ENCODE measurements at regions not wholly inside any gene's neighbourhood (a gene's known extent, or its start where the extent isn't known, plus 50 kb on each side); places are given as distances from the start of the nearest gene placed in this dataset.

- TF ChIP-seq, protein P1, sequence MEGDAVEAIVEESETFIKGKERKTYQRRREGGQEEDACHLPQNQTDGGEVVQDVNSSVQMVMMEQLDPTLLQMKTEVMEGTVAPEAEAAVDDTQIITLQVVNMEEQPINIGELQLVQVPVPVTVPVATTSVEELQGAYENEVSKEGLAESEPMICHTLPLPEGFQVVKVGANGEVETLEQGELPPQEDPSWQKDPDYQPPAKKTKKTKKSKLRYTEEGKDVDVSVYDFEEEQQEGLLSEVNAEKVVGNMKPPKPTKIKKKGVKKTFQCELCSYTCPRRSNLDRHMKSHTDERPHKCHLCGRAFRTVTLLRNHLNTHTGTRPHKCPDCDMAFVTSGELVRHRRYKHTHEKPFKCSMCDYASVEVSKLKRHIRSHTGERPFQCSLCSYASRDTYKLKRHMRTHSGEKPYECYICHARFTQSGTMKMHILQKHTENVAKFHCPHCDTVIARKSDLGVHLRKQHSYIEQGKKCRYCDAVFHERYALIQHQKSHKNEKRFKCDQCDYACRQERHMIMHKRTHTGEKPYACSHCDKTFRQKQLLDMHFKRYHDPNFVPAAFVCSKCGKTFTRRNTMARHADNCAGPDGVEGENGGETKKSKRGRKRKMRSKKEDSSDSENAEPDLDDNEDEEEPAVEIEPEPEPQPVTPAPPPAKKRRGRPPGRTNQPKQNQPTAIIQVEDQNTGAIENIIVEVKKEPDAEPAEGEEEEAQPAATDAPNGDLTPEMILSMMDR (IDR thresholded peaks at IDR 0.05), result no peak
- TF ChIP-seq POLR2A (IDR thresholded peaks at IDR 0.05; ENCODE audit: low read depth), result no peak
- no peak for TF ChIP-seq EP300 (IDR thresholded peaks at IDR 0.05)
Measured at GRCh38 chr20:52405417-52405816, 213.8 kb upstream of the ZFP64 start.

Measured in esophagus muscularis mucosa (tissue), 4 donors.